PFSK-1 (cell line): ENCODE measurements at regions not wholly inside any gene's neighbourhood (a gene's known extent, or its start where the extent isn't known, plus 50 kb on each side); places are given as distances from the start of the nearest gene placed in this dataset.

ENCODE experiments used
- FOXP2 ChIP-seq: optimal IDR thresholded peaks from 2 replicates; pipeline ENCODE3; 2011; ENCODE audit warnings: borderline replicate concordance, control low read depth, inconsistent platforms; ENCODE audit not compliant: insufficient read depth; ENCODE audit errors: extremely low read length, extremely low read depth
- POLR2AphosphoS5 ChIP-seq: IDR thresholded peaks from 2 replicates; pipeline ENCODE4 v1.6.1; 2012; ENCODE audit warnings: low read depth, mild to moderate bottlenecking, control low read depth, low read length, moderate library complexity
- SIN3A ChIP-seq: IDR thresholded peaks from 2 replicates; pipeline ENCODE4 v1.6.1; 2012; ENCODE audit warnings: mild to moderate bottlenecking, low read length, moderate library complexity, borderline replicate concordance; ENCODE audit not compliant: insufficient read depth
- TAF1 ChIP-seq: IDR thresholded peaks from 2 replicates; pipeline ENCODE4 v1.6.1; 2012; ENCODE audit warnings: low read length, control low read depth, borderline replicate concordance; ENCODE audit not compliant: insufficient read depth
- TF ChIP-seq, protein P1 (sequence below), 2 experiments: IDR thresholded peaks; 2 replicates each; pipeline versions ENCODE4 v1.6.1 to v1.8.0; 2011 to 2012; ENCODE audit warnings: low read depth in 2 of 2, low read length in 2 of 2, control low read depth in 1 of 2, inconsistent platforms in 1 of 2, mild to moderate bottlenecking in 1 of 2, moderate library complexity in 1 of 2; ENCODE audit not compliant: insufficient read depth in 1 of 2

GRCh38 chr5:92022415-92023140 lies 639.5 kb upstream of the ARRDC3 start:
- TF ChIP-seq FOXP2 (no peak), TAF1 (no peak), SIN3A (no peak), POLR2AphosphoS5 (no peak)
- TF ChIP-seq, protein P1, sequence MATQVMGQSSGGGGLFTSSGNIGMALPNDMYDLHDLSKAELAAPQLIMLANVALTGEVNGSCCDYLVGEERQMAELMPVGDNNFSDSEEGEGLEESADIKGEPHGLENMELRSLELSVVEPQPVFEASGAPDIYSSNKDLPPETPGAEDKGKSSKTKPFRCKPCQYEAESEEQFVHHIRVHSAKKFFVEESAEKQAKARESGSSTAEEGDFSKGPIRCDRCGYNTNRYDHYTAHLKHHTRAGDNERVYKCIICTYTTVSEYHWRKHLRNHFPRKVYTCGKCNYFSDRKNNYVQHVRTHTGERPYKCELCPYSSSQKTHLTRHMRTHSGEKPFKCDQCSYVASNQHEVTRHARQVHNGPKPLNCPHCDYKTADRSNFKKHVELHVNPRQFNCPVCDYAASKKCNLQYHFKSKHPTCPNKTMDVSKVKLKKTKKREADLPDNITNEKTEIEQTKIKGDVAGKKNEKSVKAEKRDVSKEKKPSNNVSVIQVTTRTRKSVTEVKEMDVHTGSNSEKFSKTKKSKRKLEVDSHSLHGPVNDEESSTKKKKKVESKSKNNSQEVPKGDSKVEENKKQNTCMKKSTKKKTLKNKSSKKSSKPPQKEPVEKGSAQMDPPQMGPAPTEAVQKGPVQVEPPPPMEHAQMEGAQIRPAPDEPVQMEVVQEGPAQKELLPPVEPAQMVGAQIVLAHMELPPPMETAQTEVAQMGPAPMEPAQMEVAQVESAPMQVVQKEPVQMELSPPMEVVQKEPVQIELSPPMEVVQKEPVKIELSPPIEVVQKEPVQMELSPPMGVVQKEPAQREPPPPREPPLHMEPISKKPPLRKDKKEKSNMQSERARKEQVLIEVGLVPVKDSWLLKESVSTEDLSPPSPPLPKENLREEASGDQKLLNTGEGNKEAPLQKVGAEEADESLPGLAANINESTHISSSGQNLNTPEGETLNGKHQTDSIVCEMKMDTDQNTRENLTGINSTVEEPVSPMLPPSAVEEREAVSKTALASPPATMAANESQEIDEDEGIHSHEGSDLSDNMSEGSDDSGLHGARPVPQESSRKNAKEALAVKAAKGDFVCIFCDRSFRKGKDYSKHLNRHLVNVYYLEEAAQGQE (IDR thresholded peaks at IDR 0.05; ENCODE audit: insufficient read depth in 1 of 2, low read depth in 2 of 2, low read length in 2 of 2): no peak

DNA sequence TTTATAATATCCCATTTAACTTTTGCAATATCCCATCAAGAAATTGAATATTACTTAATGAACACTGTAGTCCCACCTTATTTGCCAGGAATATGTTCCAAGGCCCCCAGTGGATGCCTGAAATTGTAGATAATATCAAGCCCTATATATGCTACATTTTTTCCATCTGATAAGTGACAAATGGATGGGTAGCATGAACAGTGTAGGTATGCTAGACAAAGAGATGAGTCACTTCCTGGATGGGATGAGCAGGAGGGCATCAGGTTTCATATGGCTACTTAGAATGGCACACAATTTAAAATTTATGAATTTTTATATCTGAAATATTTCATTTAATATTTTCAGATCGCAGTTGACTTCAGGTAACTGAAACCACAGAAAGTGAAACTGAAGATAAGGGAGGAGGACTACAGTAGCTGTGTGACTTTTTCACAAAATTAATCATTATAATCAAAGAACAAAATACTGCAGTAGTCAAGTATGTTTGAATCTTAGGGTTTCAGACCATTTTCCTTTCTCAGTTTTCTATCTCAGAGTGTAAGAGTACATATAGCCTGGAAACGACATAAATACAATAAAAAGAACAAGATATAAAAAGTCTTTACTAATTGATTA lies 636.4 kb upstream of the ARRDC3 start:
- no peak for TF ChIP-seq FOXP2
- TF ChIP-seq TAF1: no peak
- TF ChIP-seq SIN3A: no peak
- TF ChIP-seq, protein P1 (IDR thresholded peaks at IDR 0.05; ENCODE audit: insufficient read depth in 1 of 2, low read depth in 2 of 2, low read length in 2 of 2): no peak
- no peak for TF ChIP-seq POLR2AphosphoS5

GRCh38 chr5:92017776-92018175 lies 634.7 kb upstream of the ARRDC3 start:
- no peak for TF ChIP-seq SIN3A
- no peak for TF ChIP-seq POLR2AphosphoS5

DNA sequence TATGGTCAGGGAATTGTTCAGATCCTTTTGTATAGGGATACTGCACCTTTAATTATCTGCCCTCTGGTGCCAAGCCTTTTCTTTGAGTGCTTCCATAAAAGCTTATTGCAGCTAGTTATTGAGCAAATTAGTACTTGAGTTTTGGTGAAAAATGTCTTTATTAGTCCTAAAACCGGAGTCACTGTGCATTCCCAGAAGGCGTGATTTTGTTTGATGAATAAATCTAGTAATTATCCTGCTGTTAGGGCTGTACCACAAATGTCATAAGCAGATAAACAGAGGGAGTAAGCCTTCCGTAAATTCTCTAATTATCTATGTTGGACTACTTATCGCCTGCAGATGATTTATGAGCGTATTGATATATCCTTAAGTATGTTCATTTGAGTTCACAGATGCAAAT lies 620.7 kb upstream of the ARRDC3 start:
- TF ChIP-seq SIN3A (no peak), TAF1 (no peak), POLR2AphosphoS5 (no peak), FOXP2 (no peak)
- TF ChIP-seq, protein P1 (IDR thresholded peaks at IDR 0.05; ENCODE audit: insufficient read depth in 1 of 2, low read depth in 2 of 2, low read length in 2 of 2): no peak

- TF ChIP-seq SIN3A (no peak), TAF1 (no peak), POLR2AphosphoS5 (no peak), FOXP2 (no peak)
- TF ChIP-seq, protein P1 (IDR thresholded peaks at IDR 0.05; ENCODE audit: insufficient read depth in 1 of 2, low read depth in 2 of 2, low read length in 2 of 2): no peak
Observed at GRCh38 chr5:92002721-92003274, 619.7 kb upstream of the ARRDC3 start.
